H1 (cell line): ENCODE measurements at regions not wholly inside any gene's neighbourhood (a gene's known extent, or its start where the extent isn't known, plus 50 kb on each side); places are given as distances from the start of the nearest gene placed in this dataset.

Experiments
- CTCF ChIA-PET: fragments of 300-600 bp; sonication (Branson Sonifier 250); formaldehyde crosslinking; loops from one replicate; lab custom pipeline; 2021; ENCODE audit not compliant: partially characterized antibody; lab: Charles Lee
- POLR2A ChIA-PET: fragments of 300-600 bp; sonication (Branson Sonifier 250); formaldehyde crosslinking; loops from one replicate; lab custom pipeline; 2021; ENCODE audit warnings: inconsistent platforms; ENCODE audit not compliant: partially characterized antibody; lab: Charles Lee
- DNase-seq, 2 experiments: peaks; one replicate each; pipeline versions ENCODE4 v3.0.0 to v3.0.0-alpha.2; 2010 to 2022; ENCODE audit warnings: low spot score in 2 of 2, low read depth in 1 of 2, mixed read lengths in 1 of 2
- FAIRE-seq: peaks from 2 replicates; lab custom pipeline; 2011; peaks lifted over from hg19 to GRCh38; lab: Jason Lieb, UNC
- H2AFZ ChIP-seq: 2 replicates; pipeline ENCODE4 v1.8.1; 2012; ENCODE audit warnings: low read length, inconsistent platforms
- H2AK5ac ChIP-seq: 2 replicates; pipeline ENCODE4 v1.6.1; 2013; ENCODE audit warnings: low read depth, low read length
- H2BK120ac ChIP-seq: replicated peaks from 2 replicates; pipeline ENCODE3; 2013; ENCODE audit warnings: low read depth, low read length, inconsistent platforms
- H2BK12ac ChIP-seq: 2 replicates; pipeline ENCODE4 v1.6.1; 2013; ENCODE audit warnings: low read depth, low read length
- H2BK15ac ChIP-seq: 2 replicates; pipeline ENCODE4 v1.6.1; 2013; ENCODE audit warnings: low read length
- H2BK20ac ChIP-seq: 2 replicates; pipeline ENCODE4 v1.6.1; 2013; ENCODE audit warnings: low read length
- H2BK5ac ChIP-seq: 2 replicates; pipeline ENCODE4 v1.6.1; 2013; ENCODE audit warnings: low read depth, low read length
- H3K14ac ChIP-seq: 2 replicates; pipeline ENCODE4 v1.6.1; 2013; ENCODE audit warnings: inconsistent platforms; ENCODE audit not compliant: insufficient read length
- H3K18ac ChIP-seq: 2 replicates; pipeline ENCODE4 v1.6.1; 2013; ENCODE audit warnings: low read length; ENCODE audit errors: extremely low read depth
- H3K23ac ChIP-seq: 2 replicates; pipeline ENCODE4 v1.6.1; 2013; ENCODE audit warnings: inconsistent platforms; ENCODE audit not compliant: insufficient read length
- H3K23me2 ChIP-seq: 2 replicates; pipeline ENCODE4 v1.6.1; 2013; ENCODE audit warnings: low read depth, low read length
- H3K27ac ChIP-seq: 2 replicates; pipeline ENCODE4 v1.6.1; 2011; ENCODE audit warnings: low read depth, low read length, inconsistent platforms
- H3K27me3 ChIP-seq, 4 experiments: replicated peaks in 1 of 4; 1 replicate in 1 of 4; 2 replicates in 3 of 4; pipeline versions ENCODE4 v1.6.1 to v1.8.1; 2011 to 2013; ENCODE audit warnings: low read length in 3 of 4, mild to moderate bottlenecking in 3 of 4, inconsistent platforms in 2 of 4, mixed read lengths in 2 of 4, moderate library complexity in 1 of 4; ENCODE audit not compliant: control insufficient read depth in 3 of 4, insufficient read depth in 3 of 4; ENCODE audit errors: extremely low read depth in 1 of 4
- H3K36me3 ChIP-seq, 4 experiments: 2 replicates each; pipeline versions ENCODE4 v1.6.1 to v1.8.1; 2011 to 2013; ENCODE audit warnings: mild to moderate bottlenecking in 4 of 4, low read length in 3 of 4, moderate library complexity in 2 of 4, control low read depth in 1 of 4, inconsistent platforms in 1 of 4; ENCODE audit not compliant: insufficient read depth in 4 of 4, control insufficient read depth in 2 of 4
- H3K4ac ChIP-seq: replicated peaks from 2 replicates; pipeline ENCODE3; 2013; ENCODE audit warnings: low read length, low read depth, mixed read lengths, inconsistent platforms; ENCODE audit not compliant: insufficient read length
- H3K4me1 ChIP-seq, 4 experiments: replicated peaks in 1 of 4; 1 replicate in 1 of 4; 2 replicates in 3 of 4; pipeline versions ENCODE4 v1.6.1 to v1.8.1; 2011 to 2013; ENCODE audit warnings: low read length in 3 of 4, inconsistent platforms in 2 of 4, mixed read lengths in 1 of 4; ENCODE audit not compliant: insufficient read depth in 4 of 4, control insufficient read depth in 3 of 4
- H3K4me2 ChIP-seq, 2 experiments: 2 replicates each; pipeline versions ENCODE4 v1.6.1 to v1.8.1; 2011 to 2013; ENCODE audit warnings: low read depth in 2 of 2, low read length in 2 of 2, control low read depth in 1 of 2, inconsistent platforms in 1 of 2, mild to moderate bottlenecking in 1 of 2; ENCODE audit not compliant: insufficient read depth in 1 of 2
- H3K4me3 ChIP-seq, 4 experiments: fragments of 200-600, 300-600 bp in 1 of 4; sonication (generic), shearing (Covaris generic), sonication (Bioruptor Twin) in 1 of 4; 2 replicates each; pipeline versions ENCODE4 v1.5.1 to v1.8.1; 2011 to 2016; ENCODE audit warnings: low read length in 4 of 4, low read depth in 3 of 4, control low read depth in 2 of 4, inconsistent platforms in 2 of 4, mild to moderate bottlenecking in 2 of 4, mixed read lengths in 1 of 4, moderate library complexity in 1 of 4; ENCODE audit not compliant: insufficient read depth in 2 of 4; ENCODE audit errors: extremely low read depth in 1 of 4
- H3K56ac ChIP-seq: replicated peaks from 2 replicates; pipeline ENCODE3; 2013; ENCODE audit warnings: low read depth, mild to moderate bottlenecking, mixed read lengths, low read length, inconsistent platforms; ENCODE audit not compliant: insufficient read length
- H3K79me1 ChIP-seq: 2 replicates; pipeline ENCODE4 v1.6.1; 2013; ENCODE audit warnings: low read depth, low read length, control low read depth
- H3K79me2 ChIP-seq, 2 experiments: 2 replicates each; pipeline versions ENCODE4 v1.6.1 to v1.8.1; 2012 to 2013; ENCODE audit warnings: low read length in 2 of 2, mild to moderate bottlenecking in 2 of 2, inconsistent platforms in 1 of 2; ENCODE audit not compliant: insufficient read depth in 2 of 2, control insufficient read depth in 1 of 2
- H3K9ac ChIP-seq, 4 experiments: replicated peaks in 1 of 4; 1 replicate in 1 of 4; 2 replicates in 3 of 4; pipeline versions ENCODE4 v1.6.1 to v1.8.1; 2011 to 2013; ENCODE audit warnings: low read depth in 3 of 4, low read length in 3 of 4, control low read depth in 2 of 4, mild to moderate bottlenecking in 2 of 4, moderate library complexity in 2 of 4, inconsistent platforms in 1 of 4; ENCODE audit errors: extremely low read depth in 1 of 4
- H3K9me3 ChIP-seq, 2 experiments: 2 replicates each; pipeline versions ENCODE4 v1.6.1 to v1.8.1; 2012 to 2013; ENCODE audit warnings: mild to moderate bottlenecking in 2 of 2, moderate library complexity in 2 of 2, control low read depth in 1 of 2, inconsistent platforms in 1 of 2, low read depth in 1 of 2, low read length in 1 of 2, mixed read lengths in 1 of 2; ENCODE audit not compliant: insufficient read depth in 2 of 2
- H4K20me1 ChIP-seq, 2 experiments: replicated peaks in 1 of 2; 2 replicates each; pipeline versions ENCODE3 to v1.8.1; 2011 to 2013; ENCODE audit warnings: inconsistent platforms in 2 of 2, low read length in 2 of 2, mild to moderate bottlenecking in 1 of 2; ENCODE audit not compliant: insufficient read depth in 2 of 2, control insufficient read depth in 1 of 2
- H4K5ac ChIP-seq: 2 replicates; pipeline ENCODE4 v1.6.1; 2013; ENCODE audit warnings: low read length, low read depth, mixed read lengths, inconsistent platforms; ENCODE audit not compliant: insufficient read length
- H4K8ac ChIP-seq: 2 replicates; pipeline ENCODE4 v1.8.0; 2013; ENCODE audit warnings: mild to moderate bottlenecking, moderate library complexity, low read length, inconsistent platforms; ENCODE audit not compliant: insufficient read depth; ENCODE audit errors: extremely low read depth
- H4K91ac ChIP-seq: replicated peaks from 2 replicates; pipeline ENCODE3; 2013; ENCODE audit warnings: low read length, mixed read lengths, inconsistent platforms; ENCODE audit not compliant: insufficient read length
- CBX8 ChIP-seq: fragments of 300-800, 300-1000 bp; sonication (generic); IDR thresholded peaks from 2 replicates; pipeline ENCODE4 v1.7.1; 2016; ENCODE audit warnings: low read depth, low read length, borderline replicate concordance
- CTBP2 ChIP-seq: IDR thresholded peaks from 2 replicates; pipeline ENCODE4 v1.7.0; 2011; ENCODE audit warnings: borderline replicate concordance, mild to moderate bottlenecking, moderate library complexity, mixed read lengths, low read length; ENCODE audit not compliant: insufficient read depth, insufficient read length
- GABPA ChIP-seq: IDR thresholded peaks from 2 replicates; pipeline ENCODE4 v1.6.1; 2011; ENCODE audit warnings: mild to moderate bottlenecking, low read length, moderate library complexity, borderline replicate concordance; ENCODE audit not compliant: insufficient read depth
- JUND ChIP-seq: IDR thresholded peaks from 2 replicates; pipeline ENCODE4 v1.6.1; 2011; ENCODE audit warnings: mild to moderate bottlenecking, improper control_type of control experiment, low read length
- KDM1A ChIP-seq: fragments of 200-600, 300-600 bp; sonication (generic); IDR thresholded peaks from 2 replicates; pipeline ENCODE4 v1.7.1; 2016; ENCODE audit warnings: mild to moderate bottlenecking, low read length, borderline replicate concordance
- NANOG ChIP-seq: IDR thresholded peaks from 2 replicates; pipeline ENCODE4 v1.6.1; 2011; ENCODE audit warnings: low read length, low read depth, mild to moderate bottlenecking, inconsistent platforms; ENCODE audit not compliant: insufficient read depth, poor library complexity, severe bottlenecking
- POU5F1 ChIP-seq: IDR thresholded peaks from 2 replicates; pipeline ENCODE4 v1.6.1; 2011; ENCODE audit warnings: low read depth, mild to moderate bottlenecking, low read length, moderate library complexity
- RNF2 ChIP-seq: fragments of 200-900, 300-1000 bp; sonication (generic); IDR thresholded peaks from 2 replicates; pipeline ENCODE4 v1.7.1; 2016; ENCODE audit warnings: borderline replicate concordance, low read depth, mild to moderate bottlenecking, antibody characterized with exemption, low read length; ENCODE audit not compliant: poor library complexity, severe bottlenecking; ENCODE audit errors: missing control alignments
- SP1 ChIP-seq: IDR thresholded peaks from 2 replicates; pipeline ENCODE4 v1.6.1; 2011; ENCODE audit warnings: low read depth, low read length
- SP2 ChIP-seq: IDR thresholded peaks from 2 replicates; pipeline ENCODE4 v1.6.1; 2012; ENCODE audit warnings: mild to moderate bottlenecking, low read length, inconsistent platforms
- TAF1 ChIP-seq: IDR thresholded peaks from 2 replicates; pipeline ENCODE4 v1.6.1; 2011; ENCODE audit warnings: mild to moderate bottlenecking, low read depth, low read length
- TAF7 ChIP-seq: optimal IDR thresholded peaks from 2 replicates; pipeline ENCODE3; 2011; ENCODE audit warnings: low read depth, mild to moderate bottlenecking, inconsistent platforms, low read length, moderate library complexity, borderline replicate concordance
- TBP ChIP-seq: IDR thresholded peaks from 2 replicates; pipeline ENCODE4 v1.6.1; 2011; ENCODE audit warnings: low read depth, low read length, improper control_type of control experiment
- WGBS, 2 experiments: shearing (Covaris generic) in 1 of 2; methylation state at CpG; one replicate each; pipeline versions ENCODE4 v1.1.6 to v1.1.7; 2013 to 2015; ENCODE audit warnings: low lambda C conversion rate in 2 of 2, mixed read lengths in 2 of 2, inconsistent platforms in 1 of 2, low coverage in 1 of 2, missing lambda C conversion rate in 1 of 2; ENCODE audit not compliant: insufficient replicate concordance in 2 of 2, insufficient coverage in 1 of 2, insufficient read length in 1 of 2; ENCODE audit errors: extremely low coverage in 1 of 2, missing lambda C conversion rate in 1 of 2; 5-methylcytosine and 5-hydroxymethylcytosine counted together
- TF ChIP-seq, protein P1 (sequence below): IDR thresholded peaks from 2 replicates; pipeline ENCODE4 v1.6.1; 2012; ENCODE audit warnings: inconsistent platforms

DNA sequence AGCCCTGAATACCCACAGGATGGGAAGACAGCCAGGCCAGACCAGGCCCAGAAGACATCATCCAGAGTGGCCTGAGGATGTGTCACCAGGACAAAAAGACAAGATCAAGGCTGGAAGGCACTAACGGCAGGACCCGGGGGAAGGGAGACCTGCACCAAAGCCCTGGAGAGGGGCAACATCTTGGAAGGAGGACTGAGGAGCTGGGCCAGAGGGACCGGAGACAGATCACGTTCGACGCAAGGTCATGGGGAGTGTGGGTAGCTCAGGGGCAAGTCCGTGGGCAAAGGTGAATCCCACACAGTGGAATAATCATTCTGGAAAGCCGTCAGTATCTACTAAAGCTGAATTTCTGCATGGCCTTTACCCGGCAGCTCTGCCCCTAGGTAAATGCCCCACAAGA, 478.6 kb downstream of the MATN1 start:
- 94% methylated on average over 9 of the region's 9 CpGs; no CpG with 5 or more reads in 1 of the 2 experiments for WGBS, 2 experiments
- Histone ChIP-seq H3K79me1 (no peaks in the 10 kb centered on the region), H3K79me2 (no peaks in the 10 kb centered on the region), H2BK5ac (no peak overlapping the region), H3K4me1 (0 out of 7 replicates have a peak, but pooled peaks cover 0 to 3% (median 0%) of the 10 kb centered on the region in 4 experiments), H3K4ac (no peak overlapping the region), H3K4me2 (no peak overlapping the region), H2BK20ac (no peak overlapping the region), H2BK120ac (no peak overlapping the region), H3K9ac (no peak overlapping the region), H2AFZ (no peak overlapping the region), H3K4me3 (no peak overlapping the region), H3K23me2 (no peaks in the 10 kb centered on the region), H2BK15ac (no peak overlapping the region), H3K27ac (no peak overlapping the region), H3K36me3 (no peaks in the 10 kb centered on the region), H3K14ac (no peak overlapping the region), H3K23ac (no peak overlapping the region), H3K18ac (no peak overlapping the region), H2BK12ac (no peak overlapping the region), H4K5ac (no peak overlapping the region), H3K27me3 (no peaks in the 10 kb centered on the region; a peak in 1 of 7 replicates), H4K20me1 (no peaks in the 10 kb centered on the region), H4K8ac (no peak overlapping the region), H4K91ac (no peak overlapping the region), H3K9me3 (no peaks in the 10 kb centered on the region), H3K56ac (no peak overlapping the region), H2AK5ac (no peak overlapping the region)
- no peak for FAIRE-seq
- POLR2A ChIA-PET: no interaction called here
- CTCF ChIA-PET: interaction anchor here (1.0 to 4.5 kb wide), 4 partner anchors 11 to 829 kb away, joined by 3 to 31 read pairs (median 4); no protein-coding TSS in a partner anchor
- DNase-seq: no peak
- TF ChIP-seq RNF2 (no peak), NANOG (no peak), SP1 (no peak), TAF7 (no peak), CTBP2 (no peak), TBP (no peak), TAF1 (no peak), GABPA (no peak), KDM1A (no peak), POU5F1 (no peak), SP2 (no peak), CBX8 (no peak), JUND (no peak)
- TF ChIP-seq, protein P1, sequence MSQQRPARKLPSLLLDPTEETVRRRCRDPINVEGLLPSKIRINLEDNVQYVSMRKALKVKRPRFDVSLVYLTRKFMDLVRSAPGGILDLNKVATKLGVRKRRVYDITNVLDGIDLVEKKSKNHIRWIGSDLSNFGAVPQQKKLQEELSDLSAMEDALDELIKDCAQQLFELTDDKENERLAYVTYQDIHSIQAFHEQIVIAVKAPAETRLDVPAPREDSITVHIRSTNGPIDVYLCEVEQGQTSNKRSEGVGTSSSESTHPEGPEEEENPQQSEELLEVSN: no peak
